ENCODE measurements at regions not wholly inside any gene's neighbourhood (a gene's known extent, or its start where the extent isn't known, plus 50 kb on each side); places are given as distances from the start of the nearest gene placed in this dataset.
"Not testable (repeated sequence)": the region's sequence is repeated elsewhere in the genome, so short reads cannot be mapped to it uniquely, and the experiment has no call there.

DNA sequence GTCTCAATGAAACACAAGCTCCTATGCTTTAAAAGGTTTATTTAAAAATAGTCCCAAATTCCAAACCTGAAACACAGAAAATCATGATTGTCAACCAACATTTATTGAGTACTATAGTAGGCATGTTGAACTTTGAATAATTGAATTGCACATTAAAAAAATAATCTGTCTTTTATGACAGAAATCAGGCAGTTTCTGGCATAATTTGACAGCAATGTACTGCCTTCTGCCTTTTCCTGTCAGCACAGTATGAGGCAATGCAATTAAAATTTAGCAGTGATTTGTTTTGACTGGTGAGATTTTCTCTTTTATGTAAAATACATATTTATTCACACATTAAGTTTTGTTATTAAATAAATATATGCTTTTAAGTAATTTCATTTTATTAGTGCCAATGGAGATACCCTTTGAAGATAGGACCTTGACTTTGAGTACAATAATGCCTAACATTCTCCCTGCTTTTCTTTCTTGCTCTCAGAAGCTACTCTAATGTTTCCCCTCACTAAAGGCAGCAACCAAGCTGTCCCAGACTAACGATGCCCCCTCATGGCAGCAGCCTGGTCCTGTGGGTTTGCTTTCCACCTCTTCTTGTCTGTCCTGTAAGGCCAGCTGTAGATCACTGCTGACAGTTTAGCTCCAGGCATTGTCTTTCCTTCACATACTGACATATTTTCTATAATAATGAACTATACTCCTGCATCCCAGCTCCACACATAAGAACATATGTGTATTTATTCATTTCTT, 346.7 kb downstream of the IL20RB start:
- no peaks in the 10 kb centered on the region for H3K36me3 ChIP-seq (ENCODE audit: control insufficient read depth, insufficient read depth, low read length)
- DNase-seq (ENCODE audit: low read depth in 4 of 6, low spot score in 6 of 6), result peak in 1 of 6 donors; percentile 26
- H3K4me1 ChIP-seq (ENCODE audit: control insufficient read depth, insufficient read depth, low read length), result no peaks in the 10 kb centered on the region
- H3K27ac ChIP-seq (ENCODE audit: low read depth, low read length), result no peak overlapping the region
- 38% methylated on average over 1 of the region's 1 CpG for WGBS (ENCODE audit: insufficient coverage)
- no peak overlapping the region for H3K4me3 ChIP-seq (ENCODE audit: low read depth, low read length)
- no peaks in the 10 kb centered on the region for H3K27me3 ChIP-seq (ENCODE audit: control insufficient read depth, insufficient read depth, low read length)
- no peaks in the 10 kb centered on the region for H3K9me3 ChIP-seq (ENCODE audit: control insufficient read depth, insufficient read depth, low read length)

DNA sequence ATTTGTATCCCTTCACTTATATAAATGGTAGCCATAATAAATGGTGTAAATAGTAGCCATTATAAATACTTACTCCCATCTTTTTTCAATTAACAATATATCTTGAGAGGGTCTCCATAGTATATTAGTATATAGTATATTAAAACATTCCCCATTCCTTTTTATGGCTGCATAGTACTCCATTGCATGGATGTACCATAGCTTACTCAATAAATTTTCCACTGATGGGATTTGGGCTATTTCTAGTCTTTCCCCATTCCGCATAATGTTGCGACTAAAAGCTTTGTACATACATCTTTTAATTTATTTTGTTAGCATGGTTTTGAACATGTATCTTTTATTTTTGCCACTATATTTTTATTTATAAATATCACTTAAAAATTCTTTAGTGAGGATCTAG, 366.3 kb downstream of the IL20RB start:
- no CpG with 5 or more reads among the region's 2 CpGs for WGBS (ENCODE audit: insufficient coverage)
- H3K27me3 ChIP-seq (ENCODE audit: control insufficient read depth, insufficient read depth, low read length), result no peaks in the 10 kb centered on the region
- H3K4me1 ChIP-seq (ENCODE audit: control insufficient read depth, insufficient read depth, low read length), result no peaks in the 10 kb centered on the region
- no peaks in the 10 kb centered on the region for H3K36me3 ChIP-seq (ENCODE audit: control insufficient read depth, insufficient read depth, low read length)
- no peak overlapping the region for H3K27ac ChIP-seq (ENCODE audit: low read depth, low read length)
- no peak overlapping the region for H3K4me3 ChIP-seq (ENCODE audit: low read depth, low read length)
- H3K9me3 ChIP-seq (ENCODE audit: control insufficient read depth, insufficient read depth, low read length), result no peaks in the 10 kb centered on the region
- no peak for DNase-seq (ENCODE audit: low read depth in 4 of 6, low spot score in 6 of 6)

DNA sequence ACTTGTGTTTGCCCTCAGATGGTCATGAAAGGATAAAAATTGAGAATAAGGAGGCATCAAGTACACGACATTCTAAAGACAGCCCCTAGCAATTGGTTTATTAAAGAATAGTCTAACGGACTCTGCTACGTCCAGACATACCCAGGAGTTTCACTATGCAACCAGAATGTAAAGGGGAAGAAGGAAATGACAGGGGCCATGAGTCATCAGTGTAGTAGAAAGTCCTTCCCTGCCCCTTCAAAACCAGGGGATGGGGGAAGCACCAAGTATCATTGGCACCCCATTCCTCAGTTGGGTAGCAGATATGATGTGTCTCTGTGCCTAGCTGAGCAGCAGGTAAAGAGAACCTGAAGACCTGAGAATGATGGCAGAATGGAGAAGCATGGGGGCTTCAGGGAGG, 367.4 kb downstream of the IL20RB start:
- no peaks in the 10 kb centered on the region for H3K4me1 ChIP-seq (ENCODE audit: control insufficient read depth, insufficient read depth, low read length)
- H3K27me3 ChIP-seq (ENCODE audit: control insufficient read depth, insufficient read depth, low read length), result no peaks in the 10 kb centered on the region
- WGBS (ENCODE audit: insufficient coverage), result no CpG with 5 or more reads among the region's 3 CpGs
- H3K36me3 ChIP-seq (ENCODE audit: control insufficient read depth, insufficient read depth, low read length), result no peaks in the 10 kb centered on the region
- no peak for DNase-seq (ENCODE audit: low read depth in 4 of 6, low spot score in 6 of 6)
- no peak overlapping the region for H3K4me3 ChIP-seq (ENCODE audit: low read depth, low read length)
- no peak overlapping the region for H3K27ac ChIP-seq (ENCODE audit: low read depth, low read length)
- H3K9me3 ChIP-seq (ENCODE audit: control insufficient read depth, insufficient read depth, low read length), result no peaks in the 10 kb centered on the region

DNA sequence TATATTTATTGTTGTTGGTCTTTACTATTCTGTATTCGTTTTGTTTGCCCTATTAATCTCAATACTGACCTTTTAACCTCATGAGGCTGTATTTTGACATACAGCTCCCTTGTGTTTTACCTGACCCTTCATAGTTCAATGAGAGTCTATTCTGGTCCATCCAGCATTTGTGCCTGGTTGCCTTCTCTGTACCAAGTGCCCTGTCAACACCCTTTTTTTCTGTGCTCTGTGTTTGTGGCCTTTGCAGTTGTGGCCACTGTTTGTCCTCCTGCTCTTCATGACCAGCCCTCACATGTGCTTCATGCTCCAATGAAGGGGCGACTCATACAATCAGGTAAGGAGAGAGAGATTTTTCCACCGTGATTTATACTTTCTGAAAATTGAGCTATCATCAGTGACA, 368.2 kb downstream of the IL20RB start:
- H3K9me3 ChIP-seq (ENCODE audit: control insufficient read depth, insufficient read depth, low read length), result no peaks in the 10 kb centered on the region
- no peak overlapping the region for H3K27ac ChIP-seq (ENCODE audit: low read depth, low read length)
- H3K36me3 ChIP-seq (ENCODE audit: control insufficient read depth, insufficient read depth, low read length), result no peaks in the 10 kb centered on the region
- H3K4me1 ChIP-seq (ENCODE audit: control insufficient read depth, insufficient read depth, low read length), result no peaks in the 10 kb centered on the region
- WGBS (ENCODE audit: insufficient coverage), result 82% methylated on average over 3 of the region's 3 CpGs
- no peak for DNase-seq (ENCODE audit: low read depth in 4 of 6, low spot score in 6 of 6)
- H3K4me3 ChIP-seq (ENCODE audit: low read depth, low read length), result no peak overlapping the region
- H3K27me3 ChIP-seq (ENCODE audit: control insufficient read depth, insufficient read depth, low read length), result no peaks in the 10 kb centered on the region

DNA sequence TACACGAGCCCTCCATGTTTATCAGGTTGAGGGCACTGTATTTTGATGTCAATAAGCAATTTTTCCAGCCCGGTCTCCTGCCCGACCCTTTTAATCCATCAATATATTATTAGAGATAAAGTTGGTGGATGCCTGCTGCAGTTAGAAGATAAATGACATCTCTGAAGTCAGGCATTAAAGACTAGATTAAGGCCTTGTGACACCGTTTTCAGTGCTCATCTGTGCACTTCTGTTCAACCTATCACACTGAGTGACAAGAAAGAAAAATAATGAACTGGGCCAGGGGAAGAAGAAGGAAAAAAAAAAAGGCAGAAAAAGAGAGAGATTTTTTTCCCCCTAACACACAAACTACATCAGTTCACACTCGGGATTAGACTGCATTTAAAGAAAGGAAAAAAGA, 371.8 kb downstream of the IL20RB start:
- Histone ChIP-seq H3K27me3 (ENCODE audit: control insufficient read depth, insufficient read depth, low read length) (no peaks in the 10 kb centered on the region), H3K4me1 (ENCODE audit: control insufficient read depth, insufficient read depth, low read length) (no peaks in the 10 kb centered on the region), H3K36me3 (ENCODE audit: control insufficient read depth, insufficient read depth, low read length) (no peaks in the 10 kb centered on the region), H3K27ac (ENCODE audit: low read depth, low read length) (no peak overlapping the region), H3K9me3 (ENCODE audit: control insufficient read depth, insufficient read depth, low read length) (no peaks in the 10 kb centered on the region), H3K4me3 (ENCODE audit: low read depth, low read length) (no peak overlapping the region)
- WGBS (ENCODE audit: insufficient coverage), result no CpG with 5 or more reads among the region's 5 CpGs
- peak in 1 of 6 donors; percentile 14 for DNase-seq (ENCODE audit: low read depth in 4 of 6, low spot score in 6 of 6)

DNA sequence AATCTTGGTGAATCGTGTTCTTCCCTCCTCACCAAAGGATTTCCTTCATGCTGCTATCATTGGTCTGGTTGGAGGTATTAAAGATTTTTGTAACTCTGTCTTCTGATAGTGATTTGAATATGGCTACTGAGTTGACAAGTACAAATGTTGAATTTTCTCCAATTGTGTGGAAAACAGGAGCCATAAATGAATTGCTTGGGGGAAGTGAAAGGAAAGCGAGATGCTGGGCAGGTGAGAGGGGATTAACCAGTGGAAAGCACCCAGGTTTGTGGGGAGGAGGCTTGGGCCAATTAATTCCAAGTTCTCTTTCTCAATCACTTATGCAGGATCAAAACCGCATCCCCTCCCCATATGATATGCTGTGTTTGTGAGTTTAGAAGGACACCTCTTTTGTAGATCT, 372.5 kb downstream of the IL20RB start:
- Histone ChIP-seq H3K36me3 (ENCODE audit: control insufficient read depth, insufficient read depth, low read length) (no peaks in the 10 kb centered on the region), H3K4me1 (ENCODE audit: control insufficient read depth, insufficient read depth, low read length) (no peaks in the 10 kb centered on the region), H3K9me3 (ENCODE audit: control insufficient read depth, insufficient read depth, low read length) (no peaks in the 10 kb centered on the region), H3K27me3 (ENCODE audit: control insufficient read depth, insufficient read depth, low read length) (no peaks in the 10 kb centered on the region), H3K4me3 (ENCODE audit: low read depth, low read length) (no peak overlapping the region), H3K27ac (ENCODE audit: low read depth, low read length) (no peak overlapping the region)
- WGBS (ENCODE audit: insufficient coverage), result no CpG with 5 or more reads among the region's 3 CpGs
- no peak for DNase-seq (ENCODE audit: low read depth in 4 of 6, low spot score in 6 of 6)

DNA sequence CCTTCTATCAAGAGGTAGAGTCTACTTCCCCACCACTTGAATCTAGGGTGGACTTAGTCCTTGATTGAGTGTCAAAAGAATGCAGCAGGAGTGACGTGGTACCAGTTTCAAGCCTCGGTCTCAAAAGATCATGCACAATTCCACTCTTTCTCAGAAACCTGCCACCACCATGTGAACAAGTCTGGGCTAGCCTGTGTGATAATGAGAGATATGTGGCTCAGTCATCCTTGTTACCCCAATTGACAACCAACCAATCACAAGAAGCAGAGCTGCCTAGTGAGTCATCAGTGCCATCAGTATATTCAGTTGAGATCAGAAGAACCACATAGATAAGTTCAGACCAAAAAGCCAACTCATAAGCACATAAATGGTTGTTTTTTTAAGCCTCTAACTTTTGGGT, 374.5 kb downstream of the IL20RB start:
- no CpG with 5 or more reads among the region's 2 CpGs for WGBS (ENCODE audit: insufficient coverage)
- H3K27ac ChIP-seq (ENCODE audit: low read depth, low read length), result no peak overlapping the region

DNA sequence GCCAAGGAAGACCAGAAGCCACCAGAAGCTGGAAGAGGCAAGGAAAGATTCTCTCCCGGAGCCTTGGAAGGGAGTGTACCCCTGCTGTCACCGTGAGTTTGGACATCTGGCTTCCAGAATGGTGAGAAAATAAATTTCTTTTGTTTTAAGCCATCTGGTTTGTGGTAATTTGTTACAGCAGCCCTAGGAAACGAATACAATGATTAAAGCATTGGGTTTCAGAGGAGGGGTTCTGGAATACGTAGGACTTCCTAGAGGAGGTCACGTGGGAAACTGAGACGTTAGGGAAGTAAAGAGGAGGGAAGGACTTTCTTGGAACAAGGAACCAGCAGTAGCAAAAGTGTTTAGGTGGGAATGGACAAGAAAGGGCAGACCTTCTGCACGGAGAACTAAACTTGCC, 377.7 kb downstream of the IL20RB start:
- Histone ChIP-seq H3K27me3 (ENCODE audit: control insufficient read depth, insufficient read depth, low read length) (no peaks in the 10 kb centered on the region), H3K4me3 (ENCODE audit: low read depth, low read length) (no peak overlapping the region), H3K27ac (ENCODE audit: low read depth, low read length) (no peak overlapping the region), H3K36me3 (ENCODE audit: control insufficient read depth, insufficient read depth, low read length) (no peaks in the 10 kb centered on the region), H3K9me3 (ENCODE audit: control insufficient read depth, insufficient read depth, low read length) (no peaks in the 10 kb centered on the region), H3K4me1 (ENCODE audit: control insufficient read depth, insufficient read depth, low read length) (no peaks in the 10 kb centered on the region)
- 52% methylated on average over 6 of the region's 7 CpGs for WGBS (ENCODE audit: insufficient coverage)
- DNase-seq (ENCODE audit: low read depth in 4 of 6, low spot score in 6 of 6), result no peak

More for the DNA sequence above, 374.5 kb downstream of the IL20RB start:
- H3K4me3 ChIP-seq (ENCODE audit: low read depth, low read length), result no peak overlapping the region
- no peaks in the 10 kb centered on the region for H3K9me3 ChIP-seq (ENCODE audit: control insufficient read depth, insufficient read depth, low read length)
- H3K4me1 ChIP-seq (ENCODE audit: control insufficient read depth, insufficient read depth, low read length), result no peaks in the 10 kb centered on the region
- H3K36me3 ChIP-seq (ENCODE audit: control insufficient read depth, insufficient read depth, low read length), result no peaks in the 10 kb centered on the region
- no peak for DNase-seq (ENCODE audit: low read depth in 4 of 6, low spot score in 6 of 6)
- H3K27me3 ChIP-seq (ENCODE audit: control insufficient read depth, insufficient read depth, low read length), result no peaks in the 10 kb centered on the region

DNA sequence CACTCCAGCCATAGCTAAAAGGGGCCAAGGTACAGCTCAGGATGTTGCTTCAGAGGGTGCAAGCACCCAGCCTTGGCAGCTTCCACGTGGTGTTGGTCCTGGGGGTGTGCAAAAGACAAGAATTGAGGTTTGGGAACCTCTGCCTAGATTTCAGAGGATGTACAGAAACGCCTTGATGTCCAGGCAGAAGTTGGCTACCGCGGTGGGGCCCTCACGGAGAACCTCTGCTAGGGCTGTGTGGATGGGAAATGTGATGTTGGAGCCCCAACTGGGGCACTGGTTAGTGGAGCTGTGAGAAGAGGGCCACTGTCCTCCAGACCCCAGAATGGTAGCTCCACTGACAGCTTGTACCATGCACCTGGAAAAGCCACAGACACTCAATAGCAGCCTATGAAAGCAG, 380.6 kb downstream of the IL20RB start:
- 89% methylated on average over 5 of the region's 5 CpGs for WGBS (ENCODE audit: insufficient coverage)
- H3K27ac ChIP-seq (ENCODE audit: low read depth, low read length); H3K36me3 ChIP-seq (ENCODE audit: control insufficient read depth, insufficient read depth, low read length); H3K4me1 ChIP-seq (ENCODE audit: control insufficient read depth, insufficient read depth, low read length); H3K9me3 ChIP-seq (ENCODE audit: control insufficient read depth, insufficient read depth, low read length); H3K4me3 ChIP-seq (ENCODE audit: low read depth, low read length); H3K27me3 ChIP-seq (ENCODE audit: control insufficient read depth, insufficient read depth, low read length); DNase-seq (ENCODE audit: low read depth in 4 of 6, low spot score in 6 of 6): not testable (repeated sequence)

DNA sequence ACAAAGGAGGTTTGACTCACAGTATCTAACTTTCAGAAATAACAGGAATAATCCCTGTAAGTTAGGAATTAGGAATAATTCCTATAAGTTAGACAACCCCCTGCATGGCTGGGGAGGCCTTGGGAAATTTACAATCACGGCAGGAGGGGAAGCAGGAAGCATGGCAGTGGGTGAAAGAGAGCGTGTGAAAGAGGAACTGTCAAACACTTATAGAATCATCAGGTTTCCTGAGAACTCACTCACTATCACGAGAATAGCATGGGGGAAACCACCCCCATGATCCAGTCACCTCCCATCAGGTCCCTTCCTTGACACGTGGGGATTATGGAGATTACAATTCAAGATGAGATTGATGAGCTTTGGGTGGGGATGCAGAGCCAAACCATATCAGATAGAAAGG, 385.5 kb downstream of the IL20RB start:
- Histone ChIP-seq H3K4me3 (ENCODE audit: low read depth, low read length) (no peak overlapping the region), H3K27ac (ENCODE audit: low read depth, low read length) (no peak overlapping the region), H3K4me1 (ENCODE audit: control insufficient read depth, insufficient read depth, low read length) (no peaks in the 10 kb centered on the region), H3K36me3 (ENCODE audit: control insufficient read depth, insufficient read depth, low read length) (no peaks in the 10 kb centered on the region), H3K9me3 (ENCODE audit: control insufficient read depth, insufficient read depth, low read length) (no peaks in the 10 kb centered on the region), H3K27me3 (ENCODE audit: control insufficient read depth, insufficient read depth, low read length) (no peaks in the 10 kb centered on the region)
- no CpG with 5 or more reads among the region's 4 CpGs for WGBS (ENCODE audit: insufficient coverage)
- DNase-seq (ENCODE audit: low read depth in 4 of 6, low spot score in 6 of 6), result no peak

Data from spinal cord (tissue), 9 donors.